HG03558 (cell line): ENCODE measurements at regions not wholly inside any gene's neighbourhood (a gene's known extent, or its start where the extent isn't known, plus 50 kb on each side); places are given as distances from the start of the nearest gene placed in this dataset.

Source experiments
- ATAC-seq: cut with Tn5 transposase; IDR thresholded peaks from one replicate; pipeline ENCODE4 v1.9.1; 2021; ENCODE audit warnings: moderate number of reproducible peaks; ENCODE audit not compliant: unreplicated experiment; ENCODE audit errors: extremely low read depth

GRCh38 chr18:56109757-56110156 lies 521.8 kb upstream of the TCF4 start:
- ATAC-seq = no peak

- no peak for ATAC-seq
These were observed 520.7 kb upstream of the TCF4 start for GRCh38 chr18:56108478-56109367.

GRCh38 chr18:56107821-56108477 lies 520.0 kb upstream of the TCF4 start:
- ATAC-seq = no peak

DNA sequence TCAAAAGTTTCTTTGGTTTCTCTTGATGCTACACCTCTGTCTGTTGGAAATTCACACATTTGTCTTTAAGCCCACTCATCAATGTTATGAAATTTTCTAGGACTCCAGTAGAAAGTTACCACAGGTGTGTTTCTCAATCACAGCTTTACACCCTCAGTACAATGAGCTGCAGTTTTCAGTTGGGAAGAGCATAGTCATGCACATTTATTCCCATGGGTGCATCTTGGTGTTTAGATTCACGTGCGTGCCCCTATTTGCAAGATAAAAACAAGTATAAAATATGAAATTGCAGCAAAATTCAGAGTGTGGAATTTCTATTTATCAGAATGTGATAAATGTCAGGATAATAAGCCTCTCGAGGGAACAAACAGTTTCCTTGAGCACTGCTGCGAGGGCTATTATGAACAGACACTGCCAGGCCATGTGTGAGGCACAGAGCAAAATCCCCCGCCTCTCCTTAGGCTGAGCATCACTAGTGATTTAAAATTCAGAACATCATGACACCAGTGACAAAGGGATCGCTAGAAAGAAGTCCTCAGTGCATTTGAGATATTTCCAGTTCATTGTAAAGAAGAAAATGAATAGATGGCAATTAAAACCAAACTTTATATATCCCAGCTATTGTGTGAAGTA lies 512.2 kb upstream of the TCF4 start:
- ATAC-seq = no peak

GRCh38 chr18:56097621-56098020 lies 509.6 kb upstream of the TCF4 start:
- ATAC-seq = no peak

DNA sequence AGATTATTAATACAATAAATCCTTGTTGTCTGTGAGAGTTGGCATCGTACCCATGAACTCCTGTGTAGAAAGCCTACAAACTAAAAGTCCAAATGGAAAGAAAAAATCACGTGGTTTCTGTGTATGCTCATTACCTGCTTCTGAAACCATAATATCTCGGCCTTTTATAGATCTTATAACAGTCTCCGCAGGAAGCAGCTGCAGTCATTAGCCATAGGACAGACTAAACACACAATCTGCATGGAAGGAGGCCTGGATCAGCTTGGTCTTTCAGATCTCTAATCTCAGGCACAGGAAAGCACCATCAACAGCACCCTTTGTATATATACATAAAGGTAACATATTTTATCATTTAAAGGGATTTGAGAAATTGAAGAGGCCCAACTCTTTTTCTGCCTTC lies 508.9 kb upstream of the TCF4 start:
- ATAC-seq = no peak

DNA sequence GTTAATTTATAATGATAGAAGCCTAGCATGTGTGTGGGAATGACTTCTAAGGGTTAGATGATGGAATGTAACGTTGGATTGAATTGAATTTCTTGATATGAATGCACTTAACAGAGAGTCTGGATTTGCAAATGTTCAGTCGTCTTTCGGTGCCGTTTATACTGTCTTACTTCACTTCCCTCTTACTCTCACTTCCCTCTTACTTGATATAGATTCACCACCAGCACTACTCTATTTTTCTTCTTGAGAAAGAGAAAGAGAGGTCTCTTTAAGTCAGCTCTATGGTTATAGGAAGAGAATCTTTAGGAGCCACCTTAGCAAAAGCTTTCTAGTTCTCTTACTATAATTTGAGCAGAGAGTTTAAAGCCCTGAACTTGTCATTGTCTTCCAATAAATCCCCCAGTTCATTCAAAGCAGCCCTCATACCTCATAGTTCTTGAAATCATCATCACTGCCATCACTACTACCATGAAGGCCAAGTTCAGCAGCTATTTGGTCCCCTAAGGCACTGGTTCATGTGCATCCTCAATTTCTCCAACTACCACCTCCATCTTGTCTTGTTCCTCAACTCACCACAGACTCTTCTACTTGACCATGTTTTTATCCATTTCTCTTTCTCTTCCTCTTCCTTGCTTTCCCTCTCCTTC lies 501.7 kb upstream of the TCF4 start:
- ATAC-seq = no peak

DNA sequence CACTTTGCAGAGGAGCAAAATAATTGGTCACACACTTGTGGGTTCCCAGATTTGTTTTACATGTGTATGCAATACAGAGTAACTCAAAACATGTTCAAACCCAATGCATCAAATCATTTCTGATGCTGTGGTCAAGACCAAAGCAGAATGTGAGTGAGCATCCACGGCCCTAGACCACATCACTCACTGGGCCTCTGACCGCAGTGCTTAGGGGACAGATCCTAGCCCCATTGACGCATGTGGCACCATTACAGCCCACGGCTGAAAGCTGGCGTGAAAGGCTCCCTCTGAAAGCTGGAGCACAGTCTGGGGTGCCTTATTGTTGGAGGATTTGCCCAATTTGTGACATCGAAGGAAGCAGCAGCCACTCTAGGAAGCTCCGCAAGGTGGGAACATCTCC lies 498.8 kb upstream of the TCF4 start:
- ATAC-seq = no peak

DNA sequence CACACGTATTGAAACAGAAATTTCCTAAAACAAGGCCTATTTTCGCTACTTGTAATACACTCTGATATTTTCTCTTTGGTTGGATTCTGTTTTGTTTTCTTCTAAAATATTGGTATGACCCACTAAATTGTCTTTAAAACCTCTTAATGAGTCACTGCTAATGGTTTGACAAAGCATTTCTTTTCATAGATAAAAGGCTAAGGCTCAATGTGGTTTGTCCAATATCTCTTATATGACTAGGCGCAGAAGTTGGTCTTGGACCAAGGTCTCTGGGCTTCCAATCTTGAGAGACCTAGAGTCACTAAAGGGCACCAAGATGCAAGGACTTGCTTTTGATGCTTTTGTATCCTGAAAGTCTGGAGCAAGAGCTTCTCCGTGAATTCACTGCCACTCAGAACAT lies 498.2 kb upstream of the TCF4 start:
- no peak for ATAC-seq

- no peak for ATAC-seq
These were observed 497.6 kb upstream of the TCF4 start for GRCh38 chr18:56085551-56085950.

DNA sequence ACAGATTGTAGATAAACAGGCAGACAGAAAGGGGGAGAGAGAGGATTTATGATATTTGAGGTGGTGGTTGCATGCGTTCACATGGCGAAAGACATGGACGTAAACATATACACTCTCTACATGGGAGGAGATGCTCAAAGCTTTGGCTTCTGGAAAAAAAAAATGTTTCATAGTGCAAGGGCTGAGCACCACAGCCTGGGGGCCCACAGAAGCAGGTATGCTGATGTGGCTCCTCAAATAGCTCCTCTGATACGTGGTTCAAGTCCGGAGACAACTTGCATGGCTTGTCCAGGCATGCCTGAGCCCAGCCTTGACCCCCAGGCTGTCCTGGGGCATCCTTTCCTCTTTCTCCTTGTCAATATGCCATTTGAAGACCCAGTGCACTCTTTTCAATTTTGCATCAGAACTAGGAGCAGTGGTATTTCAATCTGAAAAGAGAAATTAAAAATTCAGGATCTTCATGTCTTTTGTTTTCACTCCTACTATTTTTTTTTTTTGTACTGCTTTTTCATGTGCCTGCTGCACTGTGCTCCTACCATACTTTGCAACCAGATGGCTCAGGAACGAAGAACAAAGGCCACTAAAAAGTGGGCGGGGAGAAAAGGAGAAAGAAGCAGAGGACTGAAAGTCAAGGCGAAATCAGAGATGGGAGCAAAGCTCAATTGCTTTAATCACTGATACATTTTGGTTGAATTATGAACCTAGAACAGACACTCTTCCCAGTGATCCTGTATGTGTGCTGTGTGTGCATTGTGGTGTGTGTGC lies 495.7 kb upstream of the TCF4 start:
- no peak for ATAC-seq

- no peak for ATAC-seq
These were observed 495.1 kb upstream of the TCF4 start for GRCh38 chr18:56083097-56083521.

GRCh38 chr18:56076723-56077122 lies 488.7 kb upstream of the TCF4 start:
- ATAC-seq = no peak

- no peak for ATAC-seq
These were observed 480.7 kb upstream of the TCF4 start for GRCh38 chr18:56068701-56069100.

GRCh38 chr18:56067969-56068671 lies 480.1 kb upstream of the TCF4 start:
- ATAC-seq = no peak

DNA sequence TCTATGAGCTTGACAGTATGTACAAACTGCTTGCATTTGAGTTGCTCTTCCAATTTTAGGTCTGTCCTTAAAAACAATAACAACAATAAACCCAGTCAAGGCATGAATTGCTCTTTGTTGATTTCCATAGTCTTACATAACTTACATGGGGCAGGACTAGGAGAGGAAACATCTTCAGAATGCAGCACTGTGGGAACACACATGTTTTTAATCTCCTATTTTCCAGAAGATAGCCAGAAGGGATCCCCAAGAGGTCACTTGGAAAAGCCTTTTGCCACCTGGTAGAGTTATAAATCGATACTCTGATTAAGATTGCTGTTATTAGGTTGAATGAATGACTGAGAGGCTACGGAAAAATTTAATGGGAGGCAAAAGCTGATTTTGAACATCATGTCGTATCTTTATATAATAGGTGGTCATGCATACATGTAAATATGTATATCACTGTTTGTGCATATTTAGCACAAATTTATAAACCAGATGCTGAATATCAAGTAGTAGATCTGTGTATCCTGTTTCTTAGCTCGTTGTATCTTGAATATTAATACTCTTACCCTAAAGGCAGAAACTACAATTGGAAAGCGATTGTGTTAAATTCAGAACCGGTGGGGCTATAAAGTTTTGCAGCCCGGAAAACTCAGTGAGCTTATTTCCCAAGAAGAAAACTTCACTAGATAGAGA lies 479.4 kb upstream of the TCF4 start:
- no peak for ATAC-seq

- ATAC-seq = no peak
These were observed 478.7 kb upstream of the TCF4 start for GRCh38 chr18:56066524-56067213.

DNA sequence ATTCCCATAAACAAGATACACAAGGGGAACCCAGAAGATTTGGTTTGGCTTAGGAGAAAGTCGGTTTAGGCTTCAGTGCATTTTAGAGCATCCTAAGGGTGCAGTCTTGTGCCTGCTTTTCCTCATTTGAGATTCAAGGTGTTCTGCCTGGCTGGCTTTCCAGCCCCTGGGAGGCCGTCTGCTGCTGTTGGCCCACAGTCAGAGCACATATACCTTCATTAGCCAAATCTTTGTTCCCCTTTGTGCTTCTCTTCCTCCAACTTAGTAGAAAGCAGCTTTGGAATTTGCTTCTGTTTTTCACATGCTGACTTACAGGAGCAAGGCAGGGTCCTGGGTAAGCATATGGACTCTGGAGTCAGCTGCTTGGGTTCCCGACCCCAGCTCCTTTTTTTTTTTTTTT lies 477.1 kb upstream of the TCF4 start:
- no peak for ATAC-seq
